ENCODE measurements at regions not wholly inside any gene's neighbourhood (a gene's known extent, or its start where the extent isn't known, plus 50 kb on each side); places are given as distances from the start of the nearest gene placed in this dataset.
"Not testable (repeated sequence)": the region's sequence is repeated elsewhere in the genome, so short reads cannot be mapped to it uniquely, and the experiment has no call there.

DNA sequence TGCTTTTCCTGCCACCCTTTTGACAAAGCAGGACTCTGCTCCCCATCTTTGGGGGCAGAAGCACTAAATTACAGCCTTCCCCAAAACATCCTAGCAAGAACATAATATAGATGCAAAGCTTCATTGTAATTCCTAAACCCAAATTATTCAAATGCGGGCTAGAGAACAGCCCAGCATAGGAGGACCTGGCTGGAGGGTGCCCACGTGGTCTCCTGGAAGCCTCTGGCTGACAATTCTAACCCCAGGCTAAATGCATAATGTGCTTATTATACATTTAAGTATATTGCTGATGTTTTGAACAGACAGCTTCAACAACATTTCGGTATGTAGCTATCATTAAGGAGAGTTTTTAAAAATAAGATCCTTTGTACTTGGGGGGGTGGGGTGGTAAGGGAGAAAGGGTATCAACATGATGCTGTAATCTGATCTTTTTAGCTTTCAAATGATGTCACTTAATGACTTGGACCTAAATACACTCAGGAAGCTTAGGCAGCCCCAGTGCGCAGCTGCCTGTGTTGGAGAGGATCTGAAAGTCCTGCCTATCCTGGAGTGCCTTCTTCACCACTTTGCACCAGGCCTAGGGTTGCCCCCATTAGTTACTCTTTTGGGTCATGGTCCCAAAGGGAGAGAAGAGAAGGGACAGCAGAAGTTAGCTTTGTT is 57.2 kb upstream of the USP3 start:
- Histone ChIP-seq H3K4me1 (ENCODE audit: insufficient read depth, low read length) (peaks cover 10% of the 10 kb centered on the region; the same call in 1 of the 2 replicates), H3K27me3 (ENCODE audit: insufficient read depth, low read length) (no peaks in the 10 kb centered on the region), H3K9me3 (ENCODE audit: insufficient read depth, low read depth, low read length) (no peaks in the 10 kb centered on the region), H3K36me3 (ENCODE audit: insufficient read depth, low read depth, low read length) (no peaks in the 10 kb centered on the region), H3K9ac (ENCODE audit: low read depth, low read length) (no peak overlapping the region), H3K4me3 (ENCODE audit: low read length) (no peak overlapping the region), H3K27ac (ENCODE audit: low read length) (no peak overlapping the region)

DNA sequence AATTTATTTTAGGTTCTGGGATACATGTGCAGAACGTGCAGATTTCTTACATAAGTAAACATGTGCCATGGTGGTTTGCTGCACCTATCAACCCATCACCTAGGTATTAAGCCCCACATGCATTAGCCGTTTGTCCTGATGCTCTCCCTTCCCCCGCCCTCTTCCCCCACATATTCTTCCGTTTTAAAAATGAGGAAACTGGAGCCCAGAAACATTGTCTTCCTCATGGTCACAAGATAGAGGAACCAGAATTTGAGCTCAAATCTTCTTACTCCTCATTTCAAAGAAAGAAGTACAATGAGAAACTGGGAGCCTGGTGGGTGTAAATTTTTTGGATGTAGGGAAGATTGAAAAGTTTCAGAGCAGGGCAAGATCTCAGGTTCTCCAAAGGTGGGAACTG is 56.1 kb upstream of the USP3 start:
- Histone ChIP-seq H3K36me3 (ENCODE audit: insufficient read depth, low read depth, low read length) (no peaks in the 10 kb centered on the region), H3K4me1 (ENCODE audit: insufficient read depth, low read length) (peaks cover 10% of the 10 kb centered on the region; the same call in 1 of the 2 replicates)

DNA sequence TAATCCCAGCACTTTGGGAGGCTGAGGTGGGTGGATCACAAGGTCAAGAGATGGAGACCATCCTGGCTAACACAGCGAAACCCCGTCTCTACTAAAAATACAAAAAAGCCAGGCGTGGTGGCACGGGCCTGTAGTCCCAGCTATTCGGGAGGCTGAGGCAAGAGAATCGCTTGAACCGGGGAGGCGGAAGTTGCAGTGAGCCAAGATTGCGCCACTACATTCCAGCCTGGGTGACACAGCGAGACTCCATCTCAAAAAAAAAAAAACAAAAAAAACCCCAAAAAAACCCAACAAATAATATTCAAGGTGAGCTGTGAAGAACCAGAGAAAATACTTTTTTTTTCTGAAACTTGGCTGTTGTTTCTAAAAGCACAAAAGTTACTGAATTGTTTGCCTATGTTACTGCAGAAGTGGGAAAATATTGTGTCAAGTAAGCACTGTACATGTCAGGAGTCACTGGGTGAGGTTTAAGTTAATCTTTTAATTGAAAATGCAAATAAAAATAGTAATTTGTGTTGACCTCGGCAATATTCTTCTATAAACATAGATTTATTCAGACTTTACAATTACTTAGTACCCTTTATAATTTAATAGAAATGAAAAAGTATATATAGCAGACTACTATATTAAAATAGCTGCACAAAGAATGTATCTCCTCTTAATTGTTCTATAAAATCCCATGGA is 55.4 kb upstream of the USP3 start:
- H3K27ac ChIP-seq (ENCODE audit: low read length); H3K4me3 ChIP-seq (ENCODE audit: low read length); H3K36me3 ChIP-seq (ENCODE audit: insufficient read depth, low read depth, low read length); H3K4me1 ChIP-seq (ENCODE audit: insufficient read depth, low read length); H3K9me3 ChIP-seq (ENCODE audit: insufficient read depth, low read depth, low read length); H3K9ac ChIP-seq (ENCODE audit: low read depth, low read length); H3K27me3 ChIP-seq (ENCODE audit: insufficient read depth, low read length): not testable (repeated sequence)

More for the DNA sequence above, 56.1 kb upstream of the USP3 start:
- H3K27ac ChIP-seq (ENCODE audit: low read length), result no peak overlapping the region
- no peak overlapping the region for H3K9ac ChIP-seq (ENCODE audit: low read depth, low read length)
- H3K27me3 ChIP-seq (ENCODE audit: insufficient read depth, low read length), result no peaks in the 10 kb centered on the region
- H3K9me3 ChIP-seq (ENCODE audit: insufficient read depth, low read depth, low read length), result no peaks in the 10 kb centered on the region
- no peak overlapping the region for H3K4me3 ChIP-seq (ENCODE audit: low read length)

DNA sequence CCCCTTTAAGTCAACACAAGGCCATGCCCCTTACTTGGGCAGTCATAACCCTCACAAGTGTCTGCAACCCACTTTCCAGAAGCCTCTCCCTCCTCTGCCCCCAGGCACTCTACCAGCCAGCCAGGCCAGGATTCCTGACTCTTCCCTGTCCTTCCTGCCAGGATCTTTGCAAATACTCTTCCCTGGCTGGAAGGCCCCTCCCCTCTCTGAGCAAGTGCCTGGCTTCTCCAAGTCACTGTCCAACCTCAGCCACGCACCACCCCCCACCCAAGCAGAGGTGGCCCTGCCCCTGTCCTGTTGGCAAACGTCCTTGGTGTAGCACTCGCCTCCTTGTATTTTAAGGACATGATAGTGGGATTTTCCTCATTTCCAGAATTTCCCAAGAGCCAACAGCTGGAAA is 54.7 kb upstream of the USP3 start:
- H3K27me3 ChIP-seq (ENCODE audit: insufficient read depth, low read length), result no peaks in the 10 kb centered on the region
- H3K4me1 ChIP-seq (ENCODE audit: insufficient read depth, low read length), result peaks cover 6% of the 10 kb centered on the region; the same call in 1 of the 2 replicates
- no peaks in the 10 kb centered on the region for H3K9me3 ChIP-seq (ENCODE audit: insufficient read depth, low read depth, low read length)
- H3K9ac ChIP-seq (ENCODE audit: low read depth, low read length), result no peak overlapping the region
- H3K36me3 ChIP-seq (ENCODE audit: insufficient read depth, low read depth, low read length), result no peaks in the 10 kb centered on the region
- no peak overlapping the region for H3K4me3 ChIP-seq (ENCODE audit: low read length)
- H3K27ac ChIP-seq (ENCODE audit: low read length), result no peak overlapping the region

DNA sequence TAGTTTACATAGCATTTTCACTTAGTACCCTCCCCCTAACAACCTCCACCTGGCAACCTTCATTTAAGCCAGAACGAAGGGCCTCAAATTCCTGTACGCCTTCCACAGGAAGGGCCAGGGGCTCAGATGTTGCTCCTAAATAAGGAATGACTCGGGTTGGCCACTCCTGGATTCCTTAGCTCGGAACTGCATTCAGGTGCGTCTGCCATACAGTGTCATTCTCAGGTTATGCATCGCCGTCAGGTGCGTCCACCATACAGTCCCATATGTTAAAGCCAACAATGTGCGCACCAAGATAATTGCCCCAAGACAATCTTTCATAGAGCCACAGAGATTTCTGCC is 53.5 kb upstream of the USP3 start:
- H3K36me3 ChIP-seq (ENCODE audit: insufficient read depth, low read depth, low read length), result no peaks in the 10 kb centered on the region
- H3K27me3 ChIP-seq (ENCODE audit: insufficient read depth, low read length), result no peaks in the 10 kb centered on the region
- H3K9me3 ChIP-seq (ENCODE audit: insufficient read depth, low read depth, low read length), result no peaks in the 10 kb centered on the region
- H3K27ac ChIP-seq (ENCODE audit: low read length), result no peak overlapping the region
- peaks cover 6% of the 10 kb centered on the region; the same call in 1 of the 2 replicates for H3K4me1 ChIP-seq (ENCODE audit: insufficient read depth, low read length)
- H3K9ac ChIP-seq (ENCODE audit: low read depth, low read length), result no peak overlapping the region
- no peak overlapping the region for H3K4me3 ChIP-seq (ENCODE audit: low read length)

DNA sequence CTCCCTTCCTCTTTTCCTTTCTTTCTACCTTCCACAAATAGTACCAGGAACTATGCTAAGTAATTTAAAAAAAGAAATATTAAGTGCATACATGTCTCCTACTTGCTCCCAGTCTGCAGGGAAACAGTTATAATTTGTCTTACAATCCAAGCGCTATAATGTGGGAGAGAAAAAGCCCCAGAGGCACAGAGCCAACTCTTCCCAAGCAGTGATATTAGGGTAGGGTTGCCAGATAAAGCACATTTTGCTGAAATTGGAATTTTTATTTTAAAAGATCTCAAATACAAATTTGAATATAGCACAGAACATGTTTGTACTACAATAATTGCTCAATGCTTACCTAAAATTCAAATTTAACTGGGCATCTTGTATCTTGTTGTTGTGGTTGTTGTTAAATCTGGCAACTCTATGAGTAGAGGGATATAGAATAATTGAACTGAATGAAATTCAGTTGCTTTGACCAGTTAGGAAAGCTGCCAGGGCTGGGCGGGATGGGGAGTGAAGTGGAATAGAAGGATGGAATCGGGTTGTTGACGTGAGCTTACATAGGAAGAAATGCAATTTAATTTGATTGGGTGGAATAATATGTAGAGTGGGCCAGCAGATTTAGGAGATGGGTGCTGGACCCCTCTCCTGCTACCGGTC is 52.6 kb upstream of the USP3 start:
- no peak overlapping the region for H3K4me3 ChIP-seq (ENCODE audit: low read length)
- H3K9ac ChIP-seq (ENCODE audit: low read depth, low read length), result no peak overlapping the region
- H3K36me3 ChIP-seq (ENCODE audit: insufficient read depth, low read depth, low read length), result no peaks in the 10 kb centered on the region
- H3K27me3 ChIP-seq (ENCODE audit: insufficient read depth, low read length), result no peaks in the 10 kb centered on the region
- H3K4me1 ChIP-seq (ENCODE audit: insufficient read depth, low read length), result peaks cover 6% of the 10 kb centered on the region; the same call in 1 of the 2 replicates
- H3K9me3 ChIP-seq (ENCODE audit: insufficient read depth, low read depth, low read length), result no peaks in the 10 kb centered on the region
- H3K27ac ChIP-seq (ENCODE audit: low read length), result no peak overlapping the region

DNA sequence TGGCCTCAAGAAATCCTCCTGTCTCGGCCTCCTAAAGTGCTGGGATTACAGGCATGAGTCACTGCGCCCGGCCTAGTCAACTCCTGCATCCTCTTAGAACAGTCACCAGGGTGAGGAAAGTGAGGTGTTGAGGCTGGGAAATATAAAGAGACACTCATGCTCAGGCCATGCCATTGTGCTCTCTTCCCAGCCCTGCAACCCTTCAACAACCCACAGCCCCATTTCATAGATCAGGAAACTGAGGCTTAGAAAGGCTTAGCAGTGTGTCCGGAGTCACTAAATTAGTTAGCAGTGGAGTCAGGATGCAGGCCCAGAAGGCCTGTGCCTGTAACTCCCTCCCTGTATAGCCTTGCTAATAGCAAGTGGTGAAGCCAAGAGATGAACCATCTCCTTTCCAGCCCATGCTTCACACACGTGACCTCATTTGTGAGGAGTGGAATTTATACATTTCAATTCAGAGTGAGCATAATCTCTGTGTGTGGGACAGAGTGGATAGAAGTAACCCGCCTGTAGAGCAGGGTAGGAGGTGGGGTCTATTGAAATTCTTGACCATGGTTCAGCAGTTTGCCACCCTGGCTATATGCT is 51.7 kb upstream of the USP3 start:
- no peaks in the 10 kb centered on the region for H3K27me3 ChIP-seq (ENCODE audit: insufficient read depth, low read length)
- peaks cover 6% of the 10 kb centered on the region; the same call in 1 of the 2 replicates for H3K4me1 ChIP-seq (ENCODE audit: insufficient read depth, low read length)
- no peak overlapping the region for H3K27ac ChIP-seq (ENCODE audit: low read length)
- H3K4me3 ChIP-seq (ENCODE audit: low read length), result no peak overlapping the region
- no peak overlapping the region for H3K9ac ChIP-seq (ENCODE audit: low read depth, low read length)
- H3K36me3 ChIP-seq (ENCODE audit: insufficient read depth, low read depth, low read length), result no peaks in the 10 kb centered on the region
- H3K9me3 ChIP-seq (ENCODE audit: insufficient read depth, low read depth, low read length), result no peaks in the 10 kb centered on the region

DNA sequence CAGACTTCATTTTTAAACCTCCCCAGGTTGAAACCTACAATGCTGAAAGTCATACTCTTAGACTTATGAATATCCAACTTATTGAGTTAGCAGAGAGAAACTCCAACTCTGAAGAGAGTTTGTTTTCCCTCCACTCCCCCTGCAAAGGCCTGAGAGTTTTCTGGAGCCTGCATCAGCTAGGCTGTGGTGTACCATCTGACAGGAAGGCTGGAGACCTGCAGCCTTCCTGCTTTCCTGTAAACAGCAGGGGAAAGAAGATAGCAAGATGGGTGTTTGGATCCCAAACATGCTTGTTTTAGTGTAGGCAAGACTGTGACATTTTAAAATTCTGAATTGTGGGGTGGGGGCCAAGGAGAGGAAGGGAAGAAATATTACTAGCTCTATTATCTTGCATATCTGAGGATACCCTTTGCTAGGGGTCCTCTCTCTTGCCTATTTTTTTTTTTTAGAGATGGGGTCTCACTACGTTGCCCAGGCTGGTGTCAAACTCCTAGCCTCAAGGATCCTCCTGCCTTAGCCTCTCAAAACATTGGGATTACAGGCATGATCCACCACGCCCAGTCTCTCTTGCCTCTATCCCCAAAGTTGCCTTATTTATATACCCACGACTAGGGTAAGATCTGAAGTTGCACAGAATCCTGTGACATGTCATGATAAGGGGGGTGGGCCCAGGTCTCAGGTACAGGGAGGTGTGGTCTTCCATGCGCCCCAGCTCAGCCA is 51.0 kb upstream of the USP3 start:
- no peaks in the 10 kb centered on the region for H3K27me3 ChIP-seq (ENCODE audit: insufficient read depth, low read length)
- H3K27ac ChIP-seq (ENCODE audit: low read length), result no peak overlapping the region
- no peaks in the 10 kb centered on the region; the same call in 1 of the 2 replicates for H3K9me3 ChIP-seq (ENCODE audit: insufficient read depth, low read depth, low read length)
- H3K9ac ChIP-seq (ENCODE audit: low read depth, low read length), result no peak overlapping the region
- H3K36me3 ChIP-seq (ENCODE audit: insufficient read depth, low read depth, low read length), result no peaks in the 10 kb centered on the region
- H3K4me1 ChIP-seq (ENCODE audit: insufficient read depth, low read length), result 0 out of 2 replicates have a peak, but pooled peaks cover 3% of the 10 kb centered on the region
- H3K4me3 ChIP-seq (ENCODE audit: low read length), result no peak overlapping the region

DNA sequence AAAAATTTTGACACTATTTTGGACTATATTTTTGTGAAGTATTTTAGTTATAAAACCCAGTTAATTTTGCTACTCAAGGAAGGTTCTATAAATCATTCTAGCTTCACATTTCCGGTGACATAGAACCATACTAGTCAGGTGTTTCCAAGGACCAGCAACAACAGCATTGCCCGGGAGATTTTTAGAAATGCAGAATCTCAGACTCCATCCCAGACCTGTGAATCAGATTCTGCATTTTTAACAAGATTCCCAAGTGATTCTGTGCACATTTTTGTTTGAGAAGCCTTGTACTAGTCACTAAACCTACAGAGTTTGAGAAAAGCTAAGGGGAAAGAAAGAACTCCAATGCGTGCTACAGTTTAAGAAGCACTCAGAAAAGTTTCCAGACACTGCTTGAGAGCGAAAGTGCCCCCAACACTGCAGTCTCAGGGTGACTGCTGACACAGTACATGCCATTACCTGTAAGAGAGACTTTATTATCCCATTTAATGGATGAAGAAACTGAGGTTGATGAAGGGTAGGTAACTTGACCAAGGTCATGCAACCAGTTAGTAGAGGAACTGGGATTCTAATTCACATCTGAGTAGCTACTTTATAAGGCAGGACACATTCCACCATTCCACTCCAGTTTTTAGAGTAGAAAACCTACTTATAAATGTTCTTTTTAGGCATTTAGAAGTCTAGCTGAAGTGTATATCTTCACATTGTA is 49.7 kb upstream of the USP3 start:
- Histone ChIP-seq H3K9me3 (ENCODE audit: insufficient read depth, low read depth, low read length) (no peaks in the 10 kb centered on the region; the same call in 1 of the 2 replicates), H3K4me3 (ENCODE audit: low read length) (no peak overlapping the region), H3K4me1 (ENCODE audit: insufficient read depth, low read length) (0 out of 2 replicates have a peak, but pooled peaks cover 3% of the 10 kb centered on the region), H3K27me3 (ENCODE audit: insufficient read depth, low read length) (no peaks in the 10 kb centered on the region), H3K27ac (ENCODE audit: low read length) (no peak overlapping the region), H3K36me3 (ENCODE audit: insufficient read depth, low read depth, low read length) (no peaks in the 10 kb centered on the region), H3K9ac (ENCODE audit: low read depth, low read length) (no peak overlapping the region)

Measured in iPS-20b (cell line).